Endothelial cell of umbilical vein (primary cell): ENCODE measurements at regions not wholly inside any gene's neighbourhood (a gene's known extent, or its start where the extent isn't known, plus 50 kb on each side); places are given as distances from the start of the nearest gene placed in this dataset.

Experiments
- BruUV-seq: library from RNA; stranded (reverse); fragments of 400-500 nt; replicated peaks from 2 replicates; lab custom pipeline; 2021; lab: Mats Ljungman, UMichigan
- CTCF ChIA-PET: fragments of 300-600, 350-600 bp; sonication (Branson Sonifier 250); formaldehyde crosslinking; loops from one replicate; lab custom pipeline; 2021; ENCODE audit warnings: antibody characterized with exemption, inconsistent platforms; lab: Charles Lee
- POLR2A ChIA-PET: fragments of 300-600, 350-600 bp; sonication (Branson Sonifier 250); formaldehyde crosslinking; loops from one replicate; lab custom pipeline; 2021; ENCODE audit warnings: antibody characterized with exemption, inconsistent platforms; lab: Charles Lee
- DNase-seq: peaks from one replicate; pipeline ENCODE4 v3.0.0-alpha.2; 2011; ENCODE audit warnings: low read depth, low spot score
- FAIRE-seq: peaks from 2 replicates; lab custom pipeline; 2011; peaks lifted over from hg19 to GRCh38; lab: Jason Lieb, UNC
- H2AFZ ChIP-seq: 2 replicates; pipeline ENCODE4 v1.6.0; 2012; ENCODE audit warnings: low read depth, low read length, control low read depth, inconsistent platforms
- H3K27ac ChIP-seq: 2 replicates; pipeline ENCODE4 v1.5.1; 2011; ENCODE audit warnings: low read depth, mild to moderate bottlenecking, control low read depth, low read length, moderate library complexity; ENCODE audit not compliant: insufficient read depth
- H3K27me3 ChIP-seq, 2 experiments: 2 replicates each; pipeline versions ENCODE4 v1.6.0 to v1.6.1; 2011; ENCODE audit warnings: low read length in 2 of 2, mixed read lengths in 1 of 2; ENCODE audit not compliant: control insufficient read depth in 2 of 2, insufficient read depth in 2 of 2
- H3K36me3 ChIP-seq, 2 experiments: 2 replicates in 1 of 2; 3 replicates in 1 of 2; pipeline ENCODE4 v1.5.1; 2011; ENCODE audit warnings: low read length in 2 of 2, mild to moderate bottlenecking in 1 of 2, moderate library complexity in 1 of 2; ENCODE audit not compliant: control insufficient read depth in 2 of 2, insufficient read depth in 2 of 2; ENCODE audit errors: extremely low read depth in 1 of 2
- H3K4me1 ChIP-seq: 3 replicates; pipeline ENCODE4 v1.5.1; 2011; ENCODE audit warnings: mild to moderate bottlenecking, low read length; ENCODE audit not compliant: control insufficient read depth, insufficient read depth; ENCODE audit errors: extremely low read depth
- H3K4me2 ChIP-seq: 2 replicates; pipeline ENCODE4 v1.6.1; 2011; ENCODE audit warnings: low read length, control low read depth, mixed read lengths; ENCODE audit not compliant: insufficient read depth
- H3K4me3 ChIP-seq, 3 experiments: fragments of 200-600 bp in 1 of 3; sonication (generic), shearing (Covaris generic) in 1 of 3; replicated peaks in 1 of 3; 2 replicates each; pipeline ENCODE4 v1.5.1; 2011 to 2016; ENCODE audit warnings: control low read depth in 3 of 3, low read length in 3 of 3, mild to moderate bottlenecking in 2 of 3, inconsistent platforms in 1 of 3, low read depth in 1 of 3, moderate library complexity in 1 of 3; ENCODE audit not compliant: insufficient read depth in 1 of 3
- H3K79me2 ChIP-seq: 2 replicates; pipeline ENCODE4 v1.6.0; 2012; ENCODE audit warnings: low read length, inconsistent platforms; ENCODE audit not compliant: control insufficient read depth, insufficient read depth
- H3K9ac ChIP-seq: replicated peaks from 2 replicates; pipeline ENCODE3; 2011; ENCODE audit warnings: low read length, control low read depth; ENCODE audit not compliant: insufficient read depth; ENCODE audit errors: extremely low read depth
- H3K9me1 ChIP-seq: replicated peaks from 3 replicates; pipeline ENCODE4 v1.6.0; 2011; ENCODE audit warnings: mild to moderate bottlenecking, low read length; ENCODE audit not compliant: control insufficient read depth, insufficient read depth; ENCODE audit errors: extremely low read depth
- H3K9me3 ChIP-seq: replicated peaks from 2 replicates; pipeline ENCODE4 v1.5.1; 2012; ENCODE audit warnings: low read length, inconsistent platforms; ENCODE audit not compliant: control insufficient read depth, insufficient read depth
- H4K20me1 ChIP-seq: replicated peaks from 2 replicates; pipeline ENCODE3; 2011; ENCODE audit warnings: mild to moderate bottlenecking, low read length; ENCODE audit not compliant: control insufficient read depth, insufficient read depth; ENCODE audit errors: extremely low read depth
- CTCF ChIP-seq, 2 donors: IDR thresholded peaks; 1 replicate in 1 of 2; 2 replicates in 1 of 2; pipeline ENCODE4 v1.5.1; 2011; ENCODE audit warnings: low read length in 2 of 2, mild to moderate bottlenecking in 2 of 2, moderate library complexity in 2 of 2, control low read depth in 1 of 2, inconsistent platforms in 1 of 2, low read depth in 1 of 2; ENCODE audit not compliant: insufficient read depth in 1 of 2; ENCODE audit errors: extremely low read depth in 1 of 2
- EZH2 ChIP-seq: IDR thresholded peaks from 2 replicates; pipeline ENCODE4 v1.6.1; 2012; ENCODE audit warnings: borderline replicate concordance, low read depth, mild to moderate bottlenecking, moderate library complexity, low read length, inconsistent platforms; ENCODE audit not compliant: severe bottlenecking
- FOS ChIP-seq: IDR thresholded peaks from 2 replicates; pipeline ENCODE4 v1.6.1; 2011; ENCODE audit warnings: mild to moderate bottlenecking, low read length, moderate library complexity, borderline replicate concordance; ENCODE audit not compliant: insufficient read depth
- GATA2 ChIP-seq: IDR thresholded peaks from 2 replicates; pipeline ENCODE4 v1.7.0; 2011; ENCODE audit warnings: low read depth, mild to moderate bottlenecking, moderate library complexity, mixed read lengths, low read length; ENCODE audit not compliant: insufficient read length, insufficient read depth
- JUN ChIP-seq: IDR thresholded peaks from 2 replicates; pipeline ENCODE4 v1.6.1; 2011; ENCODE audit warnings: borderline replicate concordance, low read depth; ENCODE audit not compliant: insufficient read length, insufficient read depth
- MAX ChIP-seq: IDR thresholded peaks from 2 replicates; pipeline ENCODE4 v1.6.1; 2011; ENCODE audit not compliant: insufficient read depth, insufficient read length
- MYC ChIP-seq: IDR thresholded peaks from one replicate; pipeline ENCODE4 v1.6.1; 2011; ENCODE audit warnings: mild to moderate bottlenecking, low read depth, low read length
- POLR2A ChIP-seq: IDR thresholded peaks from 2 replicates; pipeline ENCODE4 v1.6.1; 2012; ENCODE audit warnings: low read depth, mild to moderate bottlenecking, control low read depth, low read length
- POLR2AphosphoS5 ChIP-seq: IDR thresholded peaks from 2 replicates; pipeline ENCODE4 v1.6.1; 2012; ENCODE audit warnings: low read depth, mild to moderate bottlenecking, control low read depth, low read length, moderate library complexity; ENCODE audit not compliant: insufficient read depth
- dilution Hi-C: fragments of 300-500 bp; cut with MboI; formaldehyde crosslinking; loops from one replicate; pipeline ENCODE4 v1.15.0; 2019; ENCODE audit warnings: low sequenced_read_pairs; ENCODE audit not compliant: extremely low pct_ligation_motif_present
- intact Hi-C: fragments of 100-400 bp; cut with micrococcal nuclease; formaldehyde crosslinking; loops from one replicate; pipeline ENCODE4 v1.10.0; 2022

- Histone ChIP-seq H3K9me1 (no peaks in the 10 kb centered on the region), H3K79me2 (no peaks in the 10 kb centered on the region), H3K4me2 (no peak overlapping the region), H4K20me1 (no peaks in the 10 kb centered on the region), H2AFZ (no peak overlapping the region), H3K9ac (no peak overlapping the region), H3K9me3 (no peaks in the 10 kb centered on the region), H3K27ac (no peak overlapping the region), H3K4me1 (no peaks in the 10 kb centered on the region), H3K36me3 (no peaks in the 10 kb centered on the region), H3K4me3 (no peak overlapping the region), H3K27me3 (peaks cover 0 to 3% of the 10 kb centered on the region in 2 experiments)
- dilution Hi-C loops: no loop called here
- CTCF ChIA-PET: no interaction called here
- POLR2A ChIA-PET: no interaction called here
- no TSS peak for BruUV-seq
- FAIRE-seq (no peak), DNase-seq (no peak)
- intact Hi-C loops: no loop called here
- no peak for TF ChIP-seq MAX
- no peak for TF ChIP-seq JUN
- no peak for TF ChIP-seq POLR2AphosphoS5
- no peak for TF ChIP-seq GATA2
Observed at GRCh38 chr13:20334309-20334708, 102.2 kb upstream of the GJB6 start.

GRCh38 chr13:20332361-20333096 lies 100.4 kb upstream of the GJB6 start:
- Histone ChIP-seq H3K4me2 (no peak overlapping the region), H3K27ac (no peak overlapping the region), H3K4me1 (no peaks in the 10 kb centered on the region), H3K9ac (no peak overlapping the region), H3K79me2 (no peaks in the 10 kb centered on the region), H3K4me3 (no peak overlapping the region), H3K36me3 (no peaks in the 10 kb centered on the region), H3K9me3 (no peaks in the 10 kb centered on the region), H2AFZ (no peak overlapping the region), H3K27me3 (peaks cover 0 to 3% of the 10 kb centered on the region in 2 experiments), H3K9me1 (no peaks in the 10 kb centered on the region), H4K20me1 (no peaks in the 10 kb centered on the region)
- ChIA-PET POLR2A (no interaction called here), CTCF (no interaction called here)
- no TSS peak for BruUV-seq
- dilution Hi-C loops: no loop called here
- FAIRE-seq (no peak), DNase-seq (no peak)
- TF ChIP-seq JUN (no peak), MAX (no peak), FOS (no peak), EZH2 (no peak), MYC (no peak), CTCF (IDR thresholded peaks at IDR 0.05; ENCODE audit: extremely low read depth in 1 of 2, insufficient read depth in 1 of 2, low read depth in 1 of 2, low read length in 2 of 2) (no peak), GATA2 (no peak), POLR2A (no peak), POLR2AphosphoS5 (no peak)
- intact Hi-C loops: no loop called here
